Aorta (tissue), 5 donors: ENCODE measurements at regions not wholly inside any gene's neighbourhood (a gene's known extent, or its start where the extent isn't known, plus 50 kb on each side); places are given as distances from the start of the nearest gene placed in this dataset.

Source experiments
- ATAC-seq: fragments of 200-7000 bp; cut with Tn5 transposase; one replicate; pipeline ENCODE4 v1.9.1; 2022; ENCODE audit warnings: moderate library complexity; ENCODE audit not compliant: low FRiP score
- DNase-seq, 2 donors: peaks; one replicate each; pipeline ENCODE4 v3.0.0-alpha.2; 2020
- H3K27ac ChIP-seq, 2 donors: one replicate each; pipeline ENCODE4 v1.5.1; 2013; ENCODE audit warnings: low read length in 2 of 2, mild to moderate bottlenecking in 2 of 2, moderate library complexity in 2 of 2, control low read depth in 1 of 2, inconsistent platforms in 1 of 2, low read depth in 1 of 2
- H3K27me3 ChIP-seq, 2 donors: one replicate each; pipeline ENCODE4 v1.6.1; 2013; ENCODE audit warnings: control low read depth in 1 of 2, low read length in 1 of 2, mild to moderate bottlenecking in 1 of 2, moderate library complexity in 1 of 2; ENCODE audit not compliant: insufficient read depth in 2 of 2, control insufficient read depth in 1 of 2
- H3K36me3 ChIP-seq, 2 donors: one replicate each; pipeline ENCODE4 v1.6.1; 2013; ENCODE audit warnings: control low read depth in 1 of 2, low read length in 1 of 2, mild to moderate bottlenecking in 1 of 2; ENCODE audit not compliant: insufficient read depth in 2 of 2, control insufficient read depth in 1 of 2
- H3K4me1 ChIP-seq, 2 donors: one replicate each; pipeline ENCODE4 v1.6.1; 2013; ENCODE audit warnings: low read length in 2 of 2, control low read depth in 1 of 2, mild to moderate bottlenecking in 1 of 2, moderate library complexity in 1 of 2; ENCODE audit not compliant: insufficient read depth in 2 of 2, control insufficient read depth in 1 of 2
- H3K4me3 ChIP-seq, 2 donors: one replicate each; pipeline ENCODE4 v1.5.1; 2013; ENCODE audit warnings: low read length in 2 of 2, control low read depth in 1 of 2, mild to moderate bottlenecking in 1 of 2
- H3K9me3 ChIP-seq: one replicate; pipeline ENCODE4 v1.6.1; 2013; ENCODE audit warnings: mild to moderate bottlenecking, low read length; ENCODE audit not compliant: control insufficient read depth
- WGBS, 2 donors: extraction: QIAGEN DNeasy Blood & Tissue Kit; methylation state at CpG; one replicate each; pipeline ENCODE4 v1.1.7; 2013; 5-methylcytosine and 5-hydroxymethylcytosine counted together
- intact Hi-C, 2 donors: fragments of 100-400 bp; cut with DNase I; formaldehyde crosslinking; loops; one replicate each; pipeline versions ENCODE4 v1.14.2 to v1.15.0; 2022
- donor health status: healthy with polysubstance abuse.
- donor health status: Bipolar disorder and iron deficiency.
- donor health status: DM: no; HTN: no; CAD: no.
- donor health status: DM: no; HTN: no; CAD: no.
- donor health status: DM: yes; HTN: yes; CAD: no.

DNA sequence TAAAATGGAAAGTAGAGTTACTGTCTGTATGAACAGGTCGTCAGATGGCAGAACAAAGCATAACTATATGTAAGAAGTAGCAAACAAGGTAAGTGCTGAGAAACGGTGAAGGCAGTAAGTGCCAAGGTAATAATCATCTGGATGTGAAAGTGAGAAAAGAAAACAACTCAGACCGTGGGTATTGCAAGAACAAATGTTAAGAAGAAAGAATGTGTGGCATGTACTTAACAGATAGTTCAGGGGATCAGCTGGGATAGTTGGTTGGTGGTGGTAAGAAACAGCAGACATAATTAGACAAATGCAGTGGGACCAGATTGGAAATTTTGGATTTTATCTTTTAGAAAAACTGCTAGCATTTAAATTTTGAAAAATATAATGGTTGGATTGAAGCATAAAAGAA, 375.8 kb upstream of the NXPH2 start:
- Histone ChIP-seq H3K4me3 (no peak overlapping the region), H3K9me3 (no peaks in the 10 kb centered on the region), H3K36me3 (no peaks in the 10 kb centered on the region), H3K27ac (no peak overlapping the region), H3K27me3 (no peaks in the 10 kb centered on the region), H3K4me1 (no peaks in the 10 kb centered on the region)
- intact Hi-C loops = no loop called here
- ATAC-seq (no peak), DNase-seq (no peak)
- 10 to 15% methylated on average over 3 of the region's 3 CpGs for WGBS, 2 donors

- ATAC-seq (no peak), DNase-seq (no peak)
- no peaks in the 10 kb centered on the region for H3K4me1 ChIP-seq
- H3K4me3 ChIP-seq = no peak overlapping the region
- no peak overlapping the region for H3K27ac ChIP-seq
- no peaks in the 10 kb centered on the region for H3K27me3 ChIP-seq
- WGBS, 2 donors = 36% methylated on average over 2 of the region's 2 CpGs
- no peaks in the 10 kb centered on the region for H3K36me3 ChIP-seq
- intact Hi-C loops = no loop called here
- no peaks in the 10 kb centered on the region for H3K9me3 ChIP-seq
Measured at GRCh38 chr2:139142252-139142880, 362.2 kb upstream of the NXPH2 start.

- Histone ChIP-seq H3K4me3 (no peak overlapping the region), H3K36me3 (no peaks in the 10 kb centered on the region), H3K9me3 (peaks cover 2% of the 10 kb centered on the region), H3K27ac (no peak overlapping the region), H3K27me3 (no peaks in the 10 kb centered on the region), H3K4me1 (no peaks in the 10 kb centered on the region)
- intact Hi-C loops = no loop called here
- ATAC-seq = no peak
- DNase-seq = no peak
Measured at GRCh38 chr2:139124271-139124670, 344.1 kb upstream of the NXPH2 start.

GRCh38 chr2:139123795-139124194, 343.6 kb upstream of the NXPH2 start:
- Histone ChIP-seq H3K4me3 (no peak overlapping the region), H3K36me3 (no peaks in the 10 kb centered on the region), H3K27ac (no peak overlapping the region), H3K27me3 (no peaks in the 10 kb centered on the region), H3K4me1 (no peaks in the 10 kb centered on the region), H3K9me3 (peaks cover 2% of the 10 kb centered on the region)
- intact Hi-C loops = no loop called here
- 49 to 57% methylated on average over 1 of the region's 1 CpG for WGBS, 2 donors
- ATAC-seq (no peak), DNase-seq (no peak)

DNA sequence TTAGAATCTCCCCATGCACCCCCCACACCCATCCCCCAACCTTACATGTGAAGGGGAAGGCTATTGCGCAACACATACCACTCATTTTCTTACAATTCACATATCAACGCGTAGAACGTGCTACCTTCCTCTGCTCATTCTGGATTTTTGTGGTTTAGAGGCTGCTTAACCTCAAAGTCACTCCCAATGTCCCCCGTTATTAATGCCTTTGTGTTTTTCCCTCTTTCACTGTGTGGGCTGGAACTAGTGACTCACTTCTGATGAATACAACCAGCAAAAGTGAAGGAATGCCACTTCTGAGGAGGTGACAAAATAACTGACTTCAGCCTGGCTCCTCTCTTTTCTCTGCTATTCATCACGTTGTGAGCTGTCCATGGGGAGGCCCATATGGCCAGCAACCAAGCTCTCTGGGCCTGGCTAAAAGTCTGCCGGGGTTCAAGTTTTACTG, 342.5 kb upstream of the NXPH2 start:
- no peaks in the 10 kb centered on the region for H3K27me3 ChIP-seq
- H3K4me3 ChIP-seq = no peak overlapping the region
- no peaks in the 10 kb centered on the region for H3K9me3 ChIP-seq
- DNase-seq (no peak), ATAC-seq (no peak)
- 50 to 64% methylated on average over 7 of the region's 7 CpGs for WGBS, 2 donors
- no peaks in the 10 kb centered on the region for H3K36me3 ChIP-seq
- intact Hi-C loops = no loop called here
- no peak overlapping the region for H3K27ac ChIP-seq
- H3K4me1 ChIP-seq = no peaks in the 10 kb centered on the region

DNA sequence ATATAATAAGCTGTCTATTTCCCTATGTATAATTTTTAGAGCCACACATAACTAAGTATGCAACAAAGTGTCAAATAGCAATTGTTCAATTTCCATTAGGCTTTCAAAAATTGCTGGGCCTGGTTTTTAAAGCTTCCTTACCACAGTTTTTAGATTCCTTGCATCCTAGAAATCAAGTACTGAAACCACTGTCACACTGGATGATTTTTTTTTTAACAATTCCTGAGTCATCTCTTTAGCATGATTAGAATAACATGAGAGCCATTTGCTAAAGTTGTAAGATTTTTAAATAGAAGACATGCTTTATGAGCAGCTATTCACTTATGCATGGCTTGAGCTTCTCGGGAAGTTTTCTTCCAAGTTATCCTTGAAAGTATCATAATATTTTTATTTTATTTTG, 319.5 kb upstream of the NXPH2 start:
- WGBS, 2 donors = 42 to 68% methylated on average over 1 of the region's 1 CpG
- ATAC-seq (no peak), DNase-seq (no peak)
- H3K9me3 ChIP-seq = no peaks in the 10 kb centered on the region
- H3K4me1 ChIP-seq = no peaks in the 10 kb centered on the region
- H3K36me3 ChIP-seq = no peaks in the 10 kb centered on the region
- intact Hi-C loops = no loop called here
- no peak overlapping the region for H3K4me3 ChIP-seq
- H3K27me3 ChIP-seq = no peaks in the 10 kb centered on the region
- no peak overlapping the region for H3K27ac ChIP-seq

DNA sequence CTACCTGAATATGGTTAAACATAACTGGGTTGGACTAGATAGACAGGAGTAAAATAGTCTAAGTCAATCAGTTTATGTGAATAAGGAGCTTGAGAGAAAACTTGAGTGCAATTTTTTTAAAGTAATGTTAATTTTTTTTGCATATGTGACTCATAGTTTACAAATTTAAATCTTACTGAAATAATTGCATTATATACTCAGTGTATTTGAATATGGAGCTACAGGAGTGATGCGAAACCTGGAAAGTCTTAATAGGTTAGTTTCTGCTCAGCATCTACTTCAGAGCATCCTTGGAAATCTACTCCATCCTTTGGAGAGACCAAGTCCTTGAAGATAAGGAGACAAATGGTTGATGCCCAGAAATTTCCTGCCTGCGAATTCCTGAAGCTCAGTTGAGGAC, 318.8 kb upstream of the NXPH2 start:
- DNase-seq = no peak
- WGBS, 2 donors = 78 to 82% methylated on average over 2 of the region's 2 CpGs
- no peaks in the 10 kb centered on the region for H3K36me3 ChIP-seq
- no peak overlapping the region for H3K27ac ChIP-seq
- no peak overlapping the region for H3K4me3 ChIP-seq
- no peaks in the 10 kb centered on the region for H3K4me1 ChIP-seq
- H3K9me3 ChIP-seq = no peaks in the 10 kb centered on the region
- H3K27me3 ChIP-seq = no peaks in the 10 kb centered on the region
- intact Hi-C loops = no loop called here
- no peak for ATAC-seq

- no peak overlapping the region for H3K27ac ChIP-seq
- no peaks in the 10 kb centered on the region for H3K36me3 ChIP-seq
- ATAC-seq = no peak
- DNase-seq = no peak
- H3K4me1 ChIP-seq = no peaks in the 10 kb centered on the region
- no peak overlapping the region for H3K4me3 ChIP-seq
- H3K27me3 ChIP-seq = no peaks in the 10 kb centered on the region
- intact Hi-C loops = no loop called here
- no peaks in the 10 kb centered on the region for H3K9me3 ChIP-seq
Measured at GRCh38 chr2:139083121-139083520, 302.9 kb upstream of the NXPH2 start.

GRCh38 chr2:139080244-139080643, 300.1 kb upstream of the NXPH2 start:
- Histone ChIP-seq H3K4me1 (no peaks in the 10 kb centered on the region), H3K9me3 (peaks cover 1% of the 10 kb centered on the region), H3K27ac (no peak overlapping the region), H3K4me3 (no peak overlapping the region), H3K36me3 (no peaks in the 10 kb centered on the region), H3K27me3 (no peaks in the 10 kb centered on the region)
- ATAC-seq (no peak), DNase-seq (no peak)
- intact Hi-C loops = no loop called here
